ENCODE measurements at regions not wholly inside any gene's neighbourhood (a gene's known extent, or its start where the extent isn't known, plus 50 kb on each side); places are given as distances from the start of the nearest gene placed in this dataset.

DNA sequence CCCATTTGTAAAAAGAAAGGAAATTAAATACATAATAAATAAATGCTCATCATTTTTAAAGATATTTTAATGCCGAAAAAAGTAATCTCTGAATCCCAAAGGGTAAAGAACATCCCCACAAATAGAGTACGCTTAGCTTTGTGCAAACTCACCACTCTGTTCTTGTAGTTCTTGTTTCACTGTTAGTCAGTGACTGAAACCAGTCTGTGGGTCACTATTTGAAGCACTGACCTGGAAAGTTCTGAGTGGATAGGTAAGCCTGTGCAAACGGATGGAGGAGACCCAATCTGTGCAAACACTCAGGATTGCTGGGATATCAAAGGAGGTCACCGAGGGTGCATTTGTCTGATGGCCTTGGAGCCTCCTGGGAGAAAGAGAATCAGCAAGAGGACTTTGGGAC is 68.1 kb upstream of the TSPAN11 start:
- TF ChIP-seq, protein P1, sequence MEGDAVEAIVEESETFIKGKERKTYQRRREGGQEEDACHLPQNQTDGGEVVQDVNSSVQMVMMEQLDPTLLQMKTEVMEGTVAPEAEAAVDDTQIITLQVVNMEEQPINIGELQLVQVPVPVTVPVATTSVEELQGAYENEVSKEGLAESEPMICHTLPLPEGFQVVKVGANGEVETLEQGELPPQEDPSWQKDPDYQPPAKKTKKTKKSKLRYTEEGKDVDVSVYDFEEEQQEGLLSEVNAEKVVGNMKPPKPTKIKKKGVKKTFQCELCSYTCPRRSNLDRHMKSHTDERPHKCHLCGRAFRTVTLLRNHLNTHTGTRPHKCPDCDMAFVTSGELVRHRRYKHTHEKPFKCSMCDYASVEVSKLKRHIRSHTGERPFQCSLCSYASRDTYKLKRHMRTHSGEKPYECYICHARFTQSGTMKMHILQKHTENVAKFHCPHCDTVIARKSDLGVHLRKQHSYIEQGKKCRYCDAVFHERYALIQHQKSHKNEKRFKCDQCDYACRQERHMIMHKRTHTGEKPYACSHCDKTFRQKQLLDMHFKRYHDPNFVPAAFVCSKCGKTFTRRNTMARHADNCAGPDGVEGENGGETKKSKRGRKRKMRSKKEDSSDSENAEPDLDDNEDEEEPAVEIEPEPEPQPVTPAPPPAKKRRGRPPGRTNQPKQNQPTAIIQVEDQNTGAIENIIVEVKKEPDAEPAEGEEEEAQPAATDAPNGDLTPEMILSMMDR (IDR thresholded peaks at IDR 0.05; ENCODE audit: insufficient read depth, low read length), result no peak
- TF ChIP-seq POLR2AphosphoS5 (IDR thresholded peaks at IDR 0.05; ENCODE audit: low read depth), result no peak
